ENCODE measurements at regions not wholly inside any gene's neighbourhood (a gene's known extent, or its start where the extent isn't known, plus 50 kb on each side); places are given as distances from the start of the nearest gene placed in this dataset.

- CTCF ChIA-PET: interaction anchor here (0.9 kb wide), 1 partner anchor 13 kb away, joined by 3 read pairs; no protein-coding TSS in a partner anchor
- DNase-seq (no peak), ATAC-seq (no peak)
- H3K4me3 Mint-ChIP-seq: no peak overlapping the region
- H3K9me3 Mint-ChIP-seq (ENCODE audit: low read depth): peaks cover 3% of the 10 kb centered on the region
- H3K27me3 Mint-ChIP-seq: peaks cover 5% of the 10 kb centered on the region
- no peaks in the 10 kb centered on the region for H3K36me3 Mint-ChIP-seq
- no peak overlapping the region for H3K27ac Mint-ChIP-seq
- no peaks in the 10 kb centered on the region for H3K4me1 Mint-ChIP-seq
These were observed 74.9 kb upstream of the TMPRSS2 start for GRCh38 chr21:41582866-41583265.

- CTCF ChIA-PET: interaction anchor here (0.9 kb wide), 1 partner anchor 13 kb away, joined by 3 read pairs; no protein-coding TSS in a partner anchor
- Mint-ChIP-seq H3K27me3 (peaks cover 5% of the 10 kb centered on the region), H3K36me3 (no peaks in the 10 kb centered on the region), H3K4me3 (no peak overlapping the region), H3K27ac (no peak overlapping the region), H3K4me1 (no peaks in the 10 kb centered on the region), H3K9me3 (ENCODE audit: low read depth) (peaks cover 4% of the 10 kb centered on the region)
- DNase-seq: peak; percentile 25
- no peak for ATAC-seq
These were observed 74.4 kb upstream of the TMPRSS2 start for GRCh38 chr21:41582298-41582840.

- Mint-ChIP-seq H3K36me3 (no peaks in the 10 kb centered on the region), H3K9me3 (ENCODE audit: low read depth) (peaks cover 4% of the 10 kb centered on the region), H3K27ac (no peak overlapping the region), H3K4me1 (no peaks in the 10 kb centered on the region), H3K4me3 (no peak overlapping the region), H3K27me3 (peaks cover 5% of the 10 kb centered on the region)
- ATAC-seq (no peak), DNase-seq (peak; percentile 21)
- CTCF ChIA-PET: interaction anchor here (0.9 kb wide), 1 partner anchor 12 kb away, joined by 3 read pairs; no protein-coding TSS in a partner anchor
These were observed 73.8 kb upstream of the TMPRSS2 start for GRCh38 chr21:41581592-41582228.

GRCh38 chr21:41580758-41581554 is 73.0 kb upstream of the TMPRSS2 start:
- H3K36me3 Mint-ChIP-seq: no peaks in the 10 kb centered on the region
- CTCF ChIA-PET: no interaction called here
- DNase-seq (peak; percentile 23), ATAC-seq (no peak)
- H3K9me3 Mint-ChIP-seq (ENCODE audit: low read depth): peaks cover 4% of the 10 kb centered on the region
- H3K4me3 Mint-ChIP-seq: no peak overlapping the region
- peaks cover 5% of the 10 kb centered on the region for H3K27me3 Mint-ChIP-seq
- H3K4me1 Mint-ChIP-seq: no peaks in the 10 kb centered on the region
- H3K27ac Mint-ChIP-seq: no peak overlapping the region

DNA sequence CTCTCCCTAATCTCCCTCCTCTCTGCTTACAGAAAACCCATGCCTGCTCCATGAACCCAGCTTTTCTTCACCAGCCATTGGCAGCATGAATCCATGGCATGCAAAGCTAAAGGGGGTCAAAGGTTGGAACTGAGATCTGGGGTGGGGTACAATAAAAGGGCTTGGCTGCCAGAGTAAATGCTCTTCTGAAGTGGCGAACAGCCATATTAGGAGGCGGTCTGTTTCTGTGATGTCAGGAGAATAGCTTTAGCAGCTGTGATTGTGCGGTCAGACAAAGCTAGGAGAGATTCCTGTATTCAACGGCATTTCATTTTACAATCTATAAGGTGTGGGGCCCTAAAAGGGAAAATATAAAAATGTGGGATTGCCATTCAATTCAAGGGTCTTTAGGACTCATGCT is 71.7 kb upstream of the TMPRSS2 start:
- Mint-ChIP-seq H3K27ac (no peak overlapping the region), H3K4me3 (no peak overlapping the region), H3K27me3 (peaks cover 5% of the 10 kb centered on the region), H3K4me1 (no peaks in the 10 kb centered on the region), H3K36me3 (no peaks in the 10 kb centered on the region), H3K9me3 (ENCODE audit: low read depth) (peaks cover 4% of the 10 kb centered on the region)
- DNase-seq (no peak), ATAC-seq (no peak)
- CTCF ChIA-PET: no interaction called here

DNA sequence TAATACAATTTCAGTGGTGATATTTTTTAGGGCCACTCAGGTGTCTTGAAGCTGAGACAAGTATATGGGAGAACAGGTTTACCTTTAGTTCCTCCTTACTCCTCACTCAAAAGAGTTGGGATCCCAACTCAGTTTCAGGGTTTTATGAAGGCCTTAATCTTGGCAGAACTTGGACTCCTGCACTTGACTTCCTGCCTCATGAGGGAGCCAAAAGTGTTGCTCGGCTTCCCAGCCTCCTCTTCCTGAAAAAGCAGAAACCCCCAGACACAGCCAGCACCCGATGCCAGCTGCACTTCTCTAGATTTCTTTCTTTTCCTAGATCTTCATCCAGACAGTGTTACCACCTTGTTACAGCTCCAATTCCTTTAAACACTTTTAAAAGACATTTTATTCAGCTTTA is 70.8 kb upstream of the TMPRSS2 start:
- no peak for ATAC-seq
- no peaks in the 10 kb centered on the region for H3K4me1 Mint-ChIP-seq
- CTCF ChIA-PET: no interaction called here

DNA sequence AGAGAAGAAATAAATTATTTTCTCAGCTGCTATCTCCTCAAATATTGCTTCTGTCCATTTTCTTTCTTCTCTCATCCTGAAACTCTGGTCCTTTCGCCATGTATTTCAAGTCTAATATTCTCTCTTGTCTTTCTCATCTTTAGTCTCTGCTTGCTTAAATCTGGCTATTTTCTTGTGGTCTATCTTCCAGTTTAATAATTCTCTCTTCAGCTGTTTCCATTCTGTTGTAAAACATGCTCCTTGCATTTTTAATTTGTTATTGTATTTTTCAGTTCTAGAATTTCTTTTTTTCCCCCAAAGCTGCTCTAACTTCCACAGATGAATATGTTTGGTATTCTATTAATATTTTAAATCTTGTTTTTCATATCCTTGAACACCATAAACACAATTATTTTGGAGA is 70.1 kb upstream of the TMPRSS2 start:
- DNase-seq: no peak
- CTCF ChIA-PET: no interaction called here

More for the DNA sequence above, 70.8 kb upstream of the TMPRSS2 start:
- peaks cover 13% of the 10 kb centered on the region for H3K27me3 Mint-ChIP-seq
- H3K4me3 Mint-ChIP-seq: no peak overlapping the region
- H3K36me3 Mint-ChIP-seq: no peaks in the 10 kb centered on the region
- DNase-seq: no peak
- no peak overlapping the region for H3K27ac Mint-ChIP-seq
- H3K9me3 Mint-ChIP-seq (ENCODE audit: low read depth): peaks cover 4% of the 10 kb centered on the region

DNA sequence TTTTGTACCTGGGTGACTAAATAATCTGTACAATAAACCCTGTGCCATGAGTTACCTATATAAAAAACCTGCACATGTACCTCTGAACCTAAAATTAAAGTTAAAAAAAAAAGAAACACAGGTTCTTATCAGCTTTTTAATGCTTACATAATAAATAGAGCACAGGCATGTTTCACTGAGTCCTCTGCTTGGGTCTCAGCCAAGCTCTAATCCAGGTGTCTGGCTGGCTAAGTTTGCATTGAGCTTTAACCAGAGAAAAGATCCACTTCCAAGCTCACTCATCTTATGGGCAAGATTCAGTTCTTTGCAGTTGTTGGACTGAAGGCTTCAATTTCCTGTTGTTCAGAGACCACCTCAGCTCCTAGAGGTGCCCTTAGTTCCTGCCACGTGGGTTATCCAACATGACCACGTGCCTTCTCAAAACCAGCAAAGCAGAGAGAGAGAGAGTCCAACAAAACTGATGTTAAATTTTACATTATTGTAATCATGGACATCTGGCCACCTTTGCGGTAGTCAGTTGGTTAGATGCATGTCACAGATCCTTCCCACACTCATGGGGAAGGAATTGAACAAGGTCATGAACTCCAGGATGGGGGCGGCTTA is 68.2 kb upstream of the TMPRSS2 start:
- H3K9me3 Mint-ChIP-seq (ENCODE audit: low read depth): peaks cover 4% of the 10 kb centered on the region
- ATAC-seq: no peak
- no peak overlapping the region for H3K27ac Mint-ChIP-seq
- H3K4me3 Mint-ChIP-seq: no peak overlapping the region
- H3K27me3 Mint-ChIP-seq: peaks cover 13% of the 10 kb centered on the region
- DNase-seq: peak; percentile 30
- CTCF ChIA-PET: no interaction called here
- no peaks in the 10 kb centered on the region for H3K36me3 Mint-ChIP-seq
- H3K4me1 Mint-ChIP-seq: no peaks in the 10 kb centered on the region

More for the DNA sequence above, 70.1 kb upstream of the TMPRSS2 start:
- peaks cover 4% of the 10 kb centered on the region for H3K9me3 Mint-ChIP-seq (ENCODE audit: low read depth)
- peaks cover 13% of the 10 kb centered on the region for H3K27me3 Mint-ChIP-seq
- H3K4me1 Mint-ChIP-seq: no peaks in the 10 kb centered on the region
- no peaks in the 10 kb centered on the region for H3K36me3 Mint-ChIP-seq
- ATAC-seq: no peak
- H3K4me3 Mint-ChIP-seq: no peak overlapping the region
- no peak overlapping the region for H3K27ac Mint-ChIP-seq

DNA sequence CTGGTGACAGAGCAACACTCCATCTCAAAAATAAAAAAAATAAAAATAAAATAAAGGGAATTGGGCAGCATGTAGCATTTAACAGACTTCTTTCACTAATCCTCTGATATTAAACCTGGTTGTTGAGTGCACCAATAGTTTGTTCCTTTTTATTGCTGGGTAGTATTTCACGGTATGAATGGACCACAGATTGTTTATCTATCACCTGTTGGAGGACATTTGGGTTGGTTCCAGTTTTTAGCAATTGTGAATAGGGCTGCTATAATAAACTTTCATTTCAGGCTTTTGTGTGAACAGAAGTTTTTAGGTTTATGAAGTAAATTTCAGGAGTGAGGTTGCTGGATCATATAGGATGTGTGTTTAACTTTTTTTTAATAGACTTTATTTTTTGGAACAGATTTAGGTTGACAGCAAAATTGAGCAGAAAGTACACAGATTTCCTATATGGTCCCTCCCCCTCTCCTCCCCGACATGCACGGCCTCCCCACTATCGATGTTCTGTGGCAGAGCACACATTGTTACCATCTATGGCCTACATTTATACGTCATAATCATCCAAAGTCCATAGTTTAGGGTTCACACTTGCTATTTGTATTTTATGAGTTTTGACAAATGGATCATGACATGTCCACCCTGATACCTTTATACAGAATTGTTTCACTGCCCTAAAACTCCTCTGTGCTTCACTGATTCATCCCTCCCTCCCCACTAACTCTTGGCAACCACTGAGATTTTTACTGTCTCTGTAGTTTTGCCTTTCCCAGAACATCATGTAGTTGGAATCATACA is 66.1 kb upstream of the TMPRSS2 start:
- ATAC-seq (no peak), DNase-seq (no peak)
- H3K4me1 Mint-ChIP-seq: no peaks in the 10 kb centered on the region
- H3K9me3 Mint-ChIP-seq (ENCODE audit: low read depth): peaks cover 4% of the 10 kb centered on the region
- no peaks in the 10 kb centered on the region for H3K36me3 Mint-ChIP-seq
- H3K27me3 Mint-ChIP-seq: peaks cover 10% of the 10 kb centered on the region
- no peak overlapping the region for H3K27ac Mint-ChIP-seq
- H3K4me3 Mint-ChIP-seq: no peak overlapping the region
- CTCF ChIA-PET: no interaction called here

DNA sequence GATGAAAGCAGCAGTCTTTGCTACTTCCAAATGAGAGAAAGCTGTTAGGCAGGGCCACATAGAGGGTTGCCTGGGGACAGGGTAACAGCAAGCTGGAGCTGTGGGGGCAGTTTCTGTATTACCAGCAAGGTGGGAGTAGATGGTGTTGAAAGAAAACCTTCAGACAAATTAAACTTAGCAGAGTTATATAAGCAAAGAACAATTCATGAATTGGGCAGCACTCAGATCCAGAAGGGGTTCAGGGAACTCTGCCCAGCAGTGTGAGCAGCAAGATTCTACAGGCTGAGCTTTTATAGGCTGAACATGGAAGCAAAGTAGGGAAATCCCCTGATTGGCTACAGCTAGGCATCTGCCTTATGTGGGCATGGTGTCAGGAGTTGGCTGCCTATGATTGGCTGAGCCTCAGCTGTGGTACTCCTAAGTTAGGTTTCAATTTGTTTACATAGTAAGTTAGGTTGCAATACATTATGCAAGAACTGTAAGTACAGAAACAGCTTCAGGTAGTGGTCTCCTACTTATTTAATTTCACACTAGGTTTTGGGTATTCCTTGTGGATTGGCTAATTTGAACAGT is 64.1 kb upstream of the TMPRSS2 start:
- ATAC-seq: no peak
- no peaks in the 10 kb centered on the region for H3K9me3 Mint-ChIP-seq (ENCODE audit: low read depth)

GRCh38 chr21:41570791-41571355 is 62.9 kb upstream of the TMPRSS2 start:
- no peak for ATAC-seq
- CTCF ChIA-PET: no interaction called here
- no peak overlapping the region for H3K4me3 Mint-ChIP-seq
- no peak for DNase-seq
- H3K27ac Mint-ChIP-seq: no peak overlapping the region
- H3K27me3 Mint-ChIP-seq: peaks cover 7% of the 10 kb centered on the region
- H3K9me3 Mint-ChIP-seq (ENCODE audit: low read depth): no peaks in the 10 kb centered on the region
- no peaks in the 10 kb centered on the region for H3K4me1 Mint-ChIP-seq
- no peaks in the 10 kb centered on the region for H3K36me3 Mint-ChIP-seq

More for the DNA sequence above, 64.1 kb upstream of the TMPRSS2 start:
- no peak overlapping the region for H3K4me3 Mint-ChIP-seq
- no peak for DNase-seq
- H3K27ac Mint-ChIP-seq: no peak overlapping the region
- H3K4me1 Mint-ChIP-seq: no peaks in the 10 kb centered on the region
- CTCF ChIA-PET: no interaction called here
- no peaks in the 10 kb centered on the region for H3K36me3 Mint-ChIP-seq
- peaks cover 7% of the 10 kb centered on the region for H3K27me3 Mint-ChIP-seq

GRCh38 chr21:41568606-41569385 is 60.8 kb upstream of the TMPRSS2 start:
- H3K36me3 Mint-ChIP-seq: no peaks in the 10 kb centered on the region
- ATAC-seq: no peak
- no peaks in the 10 kb centered on the region for H3K9me3 Mint-ChIP-seq (ENCODE audit: low read depth)
- no peak overlapping the region for H3K27ac Mint-ChIP-seq
- no peak for DNase-seq
- peaks cover 6% of the 10 kb centered on the region for H3K4me1 Mint-ChIP-seq
- H3K4me3 Mint-ChIP-seq: no peak overlapping the region
- CTCF ChIA-PET: interaction anchor here (1.1 kb wide), 1 partner anchor 14 kb away, joined by 3 read pairs; no protein-coding TSS in a partner anchor
- no peaks in the 10 kb centered on the region for H3K27me3 Mint-ChIP-seq
